ENCODE measurements at regions not wholly inside any gene's neighbourhood (a gene's known extent, or its start where the extent isn't known, plus 50 kb on each side); places are given as distances from the start of the nearest gene placed in this dataset.

DNA sequence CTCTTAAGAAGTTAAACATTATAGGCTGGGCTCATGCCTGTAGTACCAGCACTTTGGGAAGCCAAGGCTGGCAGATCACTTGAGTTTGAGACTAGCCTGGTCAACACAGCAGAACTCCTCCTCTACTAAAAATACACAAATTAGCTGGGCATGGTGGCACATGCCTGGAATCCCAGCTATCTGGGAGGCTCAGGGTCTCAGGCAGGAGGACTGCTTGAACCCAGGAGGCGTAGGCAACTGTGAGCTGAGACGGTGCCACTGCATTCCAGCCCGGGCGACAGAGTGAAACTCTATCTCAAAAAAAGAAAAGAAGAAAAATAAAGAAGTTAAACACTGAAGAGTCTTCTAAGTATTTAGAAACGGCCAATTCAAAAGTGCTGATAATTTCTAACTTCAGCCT lies 164.3 kb upstream of the GALNTL6 start:
- in situ Hi-C loops (cut with HindIII; ENCODE audit: low pct_unique_long_range_greater_than_20kb, low sequenced_read_pairs), result no loop called here
- DNase-seq (ENCODE audit: low read depth, low spot score), result no peak

DNA sequence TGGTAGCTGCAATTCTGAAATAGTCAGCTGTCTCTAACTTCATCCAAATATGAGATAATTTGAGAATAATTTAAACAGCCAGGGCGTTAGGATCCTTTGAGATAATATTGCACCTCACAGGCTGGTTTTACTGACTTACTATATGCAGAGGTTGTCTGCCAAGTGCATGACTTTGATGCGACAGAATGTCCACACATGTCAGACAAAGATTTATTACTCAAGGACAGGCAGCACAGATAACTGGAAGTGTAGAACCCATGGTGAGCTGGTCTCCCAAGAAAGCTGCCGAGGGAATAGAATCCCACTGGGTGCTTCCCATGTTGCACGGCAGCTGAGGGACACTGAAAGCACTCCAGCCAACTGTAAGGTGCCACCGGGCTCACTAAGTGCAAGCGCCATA lies 166.2 kb upstream of the GALNTL6 start:
- in situ Hi-C loops (cut with HindIII; ENCODE audit: low pct_unique_long_range_greater_than_20kb, low sequenced_read_pairs), result no loop called here
- DNase-seq (ENCODE audit: low read depth, low spot score), result no peak

- in situ Hi-C loops (cut with HindIII; ENCODE audit: low pct_unique_long_range_greater_than_20kb, low sequenced_read_pairs), result no loop called here
- peak; percentile 9 for DNase-seq (ENCODE audit: low read depth, low spot score)
Observed at GRCh38 chr4:171644430-171645057, 168.7 kb upstream of the GALNTL6 start.

DNA sequence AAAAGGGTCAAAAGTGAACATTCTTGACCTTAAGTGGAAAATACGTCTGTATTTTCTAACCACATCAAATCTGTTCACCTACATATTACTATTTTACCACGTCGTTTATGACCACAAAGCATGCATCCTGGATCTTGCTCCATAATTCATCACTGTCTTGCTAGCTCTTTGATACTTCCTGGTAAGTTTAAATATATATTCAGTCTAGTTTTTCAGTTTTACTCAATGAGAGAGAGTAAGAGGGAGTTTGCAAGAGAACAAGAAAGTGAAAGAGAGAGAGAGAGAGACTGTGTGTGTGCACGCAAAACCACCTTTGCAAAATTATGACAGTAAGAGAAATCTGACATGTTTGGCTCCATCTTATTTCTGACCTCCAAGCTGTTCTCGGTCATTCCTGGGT lies 173.7 kb upstream of the GALNTL6 start:
- in situ Hi-C loops (cut with HindIII; ENCODE audit: low pct_unique_long_range_greater_than_20kb, low sequenced_read_pairs), result no loop called here
- no peak for DNase-seq (ENCODE audit: low read depth, low spot score)

- in situ Hi-C loops (cut with HindIII; ENCODE audit: low pct_unique_long_range_greater_than_20kb, low sequenced_read_pairs), result no loop called here
- no peak for DNase-seq (ENCODE audit: low read depth, low spot score)
Observed at GRCh38 chr4:171636606-171637005, 176.6 kb upstream of the GALNTL6 start.

- in situ Hi-C loops (cut with HindIII; ENCODE audit: low pct_unique_long_range_greater_than_20kb, low sequenced_read_pairs), result no loop called here
Observed at GRCh38 chr4:171629737-171630136, 183.5 kb upstream of the GALNTL6 start.

GRCh38 chr4:171629182-171629581 lies 184.0 kb upstream of the GALNTL6 start:
- DNase-seq (ENCODE audit: low read depth, low spot score), result no peak
- in situ Hi-C loops (cut with HindIII; ENCODE audit: low pct_unique_long_range_greater_than_20kb, low sequenced_read_pairs), result no loop called here

More at GRCh38 chr4:171629737-171630136, 183.5 kb upstream of the GALNTL6 start:
- peak; percentile 74 for DNase-seq (ENCODE audit: low read depth, low spot score)

DNA sequence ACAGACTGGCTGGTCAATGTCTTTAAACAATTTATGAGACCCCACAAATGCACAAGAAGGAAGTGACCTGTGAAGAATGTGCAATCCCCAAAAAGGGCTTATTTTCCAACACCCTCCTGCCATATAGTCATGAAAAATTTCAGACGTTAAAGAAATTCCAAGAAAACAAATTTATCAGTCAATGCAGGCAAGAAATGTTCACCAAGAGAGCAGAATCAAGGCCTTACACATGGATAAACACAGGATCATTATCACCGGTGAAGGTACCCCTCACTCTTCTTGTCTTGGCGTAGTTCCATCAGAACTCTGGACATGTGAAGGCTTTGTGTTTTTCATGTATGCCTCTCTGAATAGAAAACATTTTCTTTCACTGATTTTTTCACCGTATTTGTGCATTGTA lies 186.7 kb upstream of the GALNTL6 start:
- in situ Hi-C loops (cut with HindIII; ENCODE audit: low pct_unique_long_range_greater_than_20kb, low sequenced_read_pairs), result no loop called here
- DNase-seq (ENCODE audit: low read depth, low spot score), result no peak

GRCh38 chr4:171622729-171623128 lies 190.5 kb upstream of the GALNTL6 start:
- in situ Hi-C loops (cut with HindIII; ENCODE audit: low pct_unique_long_range_greater_than_20kb, low sequenced_read_pairs), result no loop called here
- no peak for DNase-seq (ENCODE audit: low read depth, low spot score)

DNA sequence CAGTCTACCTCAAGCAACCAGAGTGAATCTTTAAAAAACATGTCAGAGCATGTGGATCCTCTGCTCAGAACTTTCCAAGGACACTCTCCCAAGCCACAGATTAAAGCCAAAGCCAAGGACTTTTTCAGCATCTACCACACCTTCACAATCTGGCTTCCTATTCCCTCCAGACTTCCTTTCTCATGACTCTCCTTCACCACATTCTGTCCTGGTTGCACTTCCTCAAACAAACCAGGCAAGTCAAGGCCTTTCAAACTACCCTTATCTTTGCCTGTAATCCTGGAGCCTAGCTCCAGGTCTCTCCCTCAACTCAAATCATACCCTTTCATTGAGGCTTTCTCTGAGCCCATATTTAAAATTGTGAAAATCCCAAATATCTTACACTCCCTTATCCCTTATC lies 191.6 kb upstream of the GALNTL6 start:
- DNase-seq (ENCODE audit: low read depth, low spot score), result no peak
- in situ Hi-C loops (cut with HindIII; ENCODE audit: low pct_unique_long_range_greater_than_20kb, low sequenced_read_pairs), result no loop called here

- DNase-seq (ENCODE audit: low read depth, low spot score), result no peak
- in situ Hi-C loops (cut with HindIII; ENCODE audit: low pct_unique_long_range_greater_than_20kb, low sequenced_read_pairs), result no loop called here
Observed at GRCh38 chr4:171612907-171613306, 200.3 kb upstream of the GALNTL6 start.

GRCh38 chr4:171602638-171603355 lies 210.4 kb upstream of the GALNTL6 start:
- in situ Hi-C loops (cut with HindIII; ENCODE audit: low pct_unique_long_range_greater_than_20kb, low sequenced_read_pairs), result no loop called here

GRCh38 chr4:171601091-171601490 lies 212.1 kb upstream of the GALNTL6 start:
- no peak for DNase-seq (ENCODE audit: low read depth, low spot score)
- in situ Hi-C loops (cut with HindIII; ENCODE audit: low pct_unique_long_range_greater_than_20kb, low sequenced_read_pairs), result no loop called here

More at GRCh38 chr4:171602638-171603355, 210.4 kb upstream of the GALNTL6 start:
- no peak for DNase-seq (ENCODE audit: low read depth, low spot score)

GRCh38 chr4:171599628-171600027 lies 213.6 kb upstream of the GALNTL6 start:
- in situ Hi-C loops (cut with HindIII; ENCODE audit: low pct_unique_long_range_greater_than_20kb, low sequenced_read_pairs), result no loop called here
- DNase-seq (ENCODE audit: low read depth, low spot score), result no peak

GRCh38 chr4:171594293-171594692 lies 218.9 kb upstream of the GALNTL6 start:
- DNase-seq (ENCODE audit: low read depth, low spot score), result no peak
- in situ Hi-C loops (cut with HindIII; ENCODE audit: low pct_unique_long_range_greater_than_20kb, low sequenced_read_pairs), result no loop called here

DNA sequence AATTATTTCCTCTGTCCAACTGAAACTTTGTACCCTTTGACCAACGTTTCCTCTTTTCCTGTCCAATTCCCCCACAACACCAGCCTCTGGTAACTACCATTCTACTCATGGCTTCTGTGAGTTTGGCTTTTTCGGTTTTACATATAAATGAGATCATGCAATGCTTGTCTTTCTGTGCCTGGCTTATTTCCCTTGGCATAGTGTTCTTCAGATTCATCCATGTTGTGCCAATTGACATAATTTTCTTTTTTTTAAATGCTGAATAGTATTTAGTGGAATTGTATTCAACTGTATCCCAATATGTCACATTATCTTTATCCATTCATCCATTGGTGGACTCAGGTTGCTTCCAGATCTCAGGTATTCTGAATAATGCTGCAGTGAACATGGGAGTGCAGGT lies 222.5 kb upstream of the GALNTL6 start:
- DNase-seq (ENCODE audit: low read depth, low spot score), result no peak

GRCh38 chr4:171588764-171589163 lies 224.4 kb upstream of the GALNTL6 start:
- in situ Hi-C loops (cut with HindIII; ENCODE audit: low pct_unique_long_range_greater_than_20kb, low sequenced_read_pairs), result no loop called here
- no peak for DNase-seq (ENCODE audit: low read depth, low spot score)

More for the DNA sequence above, 222.5 kb upstream of the GALNTL6 start:
- in situ Hi-C loops (cut with HindIII; ENCODE audit: low pct_unique_long_range_greater_than_20kb, low sequenced_read_pairs), result no loop called here

DNA sequence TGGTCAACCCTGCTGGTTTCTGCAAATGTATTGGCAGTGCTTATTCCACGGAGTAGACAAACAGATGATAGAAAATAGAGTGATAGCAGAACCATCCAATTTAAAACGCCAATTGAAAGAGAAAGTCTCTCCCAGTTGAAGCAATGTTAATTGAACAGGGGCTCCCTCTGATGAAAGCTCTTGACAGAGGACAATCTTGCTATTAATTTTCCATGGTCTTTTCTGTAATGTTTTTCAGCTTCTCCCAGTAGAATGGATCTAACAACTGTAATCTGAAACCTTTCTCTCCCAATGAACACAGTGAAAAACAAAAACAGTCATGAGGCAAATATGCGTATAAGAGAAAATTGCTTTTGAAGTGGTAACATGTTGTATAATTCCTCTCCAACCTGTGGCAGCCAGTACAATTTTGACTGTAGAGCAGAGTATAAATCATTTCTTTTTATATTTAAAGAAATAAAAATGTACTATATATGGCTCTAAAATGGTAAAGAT lies 225.1 kb upstream of the GALNTL6 start:
- in situ Hi-C loops (cut with HindIII; ENCODE audit: low pct_unique_long_range_greater_than_20kb, low sequenced_read_pairs), result no loop called here

GRCh38 chr4:171583790-171584189 lies 229.4 kb upstream of the GALNTL6 start:
- in situ Hi-C loops (cut with HindIII; ENCODE audit: low pct_unique_long_range_greater_than_20kb, low sequenced_read_pairs), result no loop called here
- peak; percentile 10 for DNase-seq (ENCODE audit: low read depth, low spot score)

More for the DNA sequence above, 225.1 kb upstream of the GALNTL6 start:
- DNase-seq (ENCODE audit: low read depth, low spot score), result no peak

All from SK-MEL-5 (cell line).